HG03175 (cell line): ENCODE measurements at regions not wholly inside any gene's neighbourhood (a gene's known extent, or its start where the extent isn't known, plus 50 kb on each side); places are given as distances from the start of the nearest gene placed in this dataset.

Source experiments
- ATAC-seq: cut with Tn5 transposase; IDR thresholded peaks from one replicate; pipeline ENCODE4 v1.9.1; 2021; ENCODE audit warnings: mild to moderate bottlenecking, moderate library complexity; ENCODE audit not compliant: unreplicated experiment

GRCh38 chr12:77433799-77434198, 368.4 kb upstream of the E2F7 start:
- no peak for ATAC-seq

DNA sequence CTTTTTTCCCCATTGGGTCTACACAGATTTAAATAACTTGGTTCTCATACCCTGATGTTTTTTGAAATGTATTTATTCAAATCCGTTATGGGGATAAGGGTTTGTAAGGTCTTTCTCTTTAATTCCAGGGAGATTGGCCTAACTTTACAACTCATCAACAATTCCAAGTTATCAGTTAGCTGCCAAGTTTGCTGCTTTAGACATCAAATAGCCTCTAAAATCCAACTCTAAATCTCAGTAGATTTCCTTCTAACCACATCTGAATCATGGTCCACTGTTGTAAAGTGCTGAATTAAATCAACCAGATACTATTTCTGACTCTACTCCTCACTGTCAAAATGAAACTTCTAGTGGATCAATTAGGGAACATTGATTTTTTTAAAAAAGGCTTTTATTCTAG, 364.1 kb upstream of the E2F7 start:
- no peak for ATAC-seq

DNA sequence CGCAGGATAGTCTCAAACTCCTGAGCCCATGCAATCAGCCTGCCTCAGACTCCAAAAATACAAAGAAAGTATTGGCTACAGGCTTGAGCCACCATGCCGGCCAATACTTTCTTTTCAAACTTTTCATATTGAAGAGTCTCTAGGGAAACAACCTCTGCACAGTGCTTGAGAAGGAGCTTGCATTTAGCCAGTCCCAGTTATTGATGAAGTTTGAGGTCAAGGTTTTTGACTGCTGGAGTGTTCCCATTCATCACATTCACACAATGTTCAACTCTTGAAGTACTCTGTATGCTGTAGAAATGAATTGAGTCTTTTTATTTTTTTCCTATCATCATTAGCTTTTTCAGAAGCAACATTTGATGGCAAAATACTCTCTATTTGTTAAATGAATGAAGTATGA, 355.8 kb upstream of the E2F7 start:
- ATAC-seq = no peak

DNA sequence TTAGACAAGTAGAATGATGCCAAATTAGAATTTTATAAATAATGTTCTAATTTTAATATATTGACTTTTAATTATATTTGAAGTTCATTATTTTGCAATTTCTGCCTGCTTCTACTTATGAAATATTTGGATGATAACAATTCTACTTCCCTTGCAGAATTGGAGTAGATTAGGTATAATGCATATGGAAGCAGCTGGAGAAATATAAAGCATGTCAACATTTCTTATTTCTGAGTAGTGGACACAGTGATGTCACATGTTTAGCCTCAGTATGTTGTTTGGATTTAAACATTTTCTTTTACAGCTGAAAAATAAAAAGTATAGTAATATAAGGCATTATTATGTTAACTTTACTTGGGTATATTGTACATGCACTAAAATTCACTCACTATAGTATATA, 344.2 kb upstream of the E2F7 start:
- ATAC-seq = no peak

DNA sequence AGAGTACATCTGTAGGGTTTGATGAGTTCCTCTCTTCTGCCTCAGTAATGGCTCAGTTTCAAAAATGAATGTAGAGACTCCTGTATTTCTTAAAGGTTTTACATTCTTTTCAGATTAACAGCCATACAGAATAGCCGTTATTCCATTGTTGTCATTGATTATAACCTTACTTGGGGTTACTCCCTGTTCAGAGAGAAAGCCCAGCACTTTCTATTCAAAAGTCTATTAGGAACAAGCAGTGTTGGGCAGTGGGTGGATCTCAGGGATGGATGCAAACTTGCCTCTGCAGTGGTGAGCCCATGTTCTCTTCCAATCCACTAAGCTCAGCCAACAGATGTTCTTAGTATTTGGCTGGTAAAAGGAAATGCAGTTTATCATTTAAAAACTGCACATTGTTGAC, 342.6 kb upstream of the E2F7 start:
- no peak for ATAC-seq

DNA sequence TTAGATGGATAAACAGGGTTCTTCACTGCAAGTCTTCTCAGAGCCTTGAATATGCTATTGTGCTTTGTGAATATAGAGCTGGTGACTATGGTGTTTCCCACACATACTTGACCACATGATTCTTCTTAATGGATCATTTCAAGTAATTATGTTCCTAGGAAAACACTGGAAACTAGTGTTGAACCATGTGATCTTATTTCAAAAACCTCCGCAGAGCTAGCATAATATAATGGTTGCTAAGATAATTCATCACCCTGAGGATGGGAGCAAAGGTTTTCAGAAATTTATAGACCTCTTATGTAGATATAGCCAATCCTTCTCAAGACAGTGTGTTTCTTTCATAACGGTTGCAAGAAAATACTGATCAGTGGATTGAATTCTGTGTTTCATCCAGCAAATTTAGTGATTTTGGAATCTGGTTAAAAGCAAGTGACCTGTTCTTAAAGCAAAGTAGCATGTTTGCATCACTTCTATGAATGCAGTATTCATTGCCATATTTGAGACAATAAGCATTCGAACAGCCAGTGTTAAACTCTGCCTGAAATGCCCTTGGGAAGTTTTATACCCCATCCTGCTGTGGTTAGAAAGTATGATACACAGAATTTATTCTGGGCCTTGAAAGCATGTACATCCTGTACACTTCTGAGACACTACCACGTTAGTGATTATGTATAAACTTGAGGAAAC, 341.0 kb upstream of the E2F7 start:
- ATAC-seq = no peak

GRCh38 chr12:77402716-77403115, 337.3 kb upstream of the E2F7 start:
- ATAC-seq = no peak

GRCh38 chr12:77401770-77402081, 336.4 kb upstream of the E2F7 start:
- no peak for ATAC-seq

DNA sequence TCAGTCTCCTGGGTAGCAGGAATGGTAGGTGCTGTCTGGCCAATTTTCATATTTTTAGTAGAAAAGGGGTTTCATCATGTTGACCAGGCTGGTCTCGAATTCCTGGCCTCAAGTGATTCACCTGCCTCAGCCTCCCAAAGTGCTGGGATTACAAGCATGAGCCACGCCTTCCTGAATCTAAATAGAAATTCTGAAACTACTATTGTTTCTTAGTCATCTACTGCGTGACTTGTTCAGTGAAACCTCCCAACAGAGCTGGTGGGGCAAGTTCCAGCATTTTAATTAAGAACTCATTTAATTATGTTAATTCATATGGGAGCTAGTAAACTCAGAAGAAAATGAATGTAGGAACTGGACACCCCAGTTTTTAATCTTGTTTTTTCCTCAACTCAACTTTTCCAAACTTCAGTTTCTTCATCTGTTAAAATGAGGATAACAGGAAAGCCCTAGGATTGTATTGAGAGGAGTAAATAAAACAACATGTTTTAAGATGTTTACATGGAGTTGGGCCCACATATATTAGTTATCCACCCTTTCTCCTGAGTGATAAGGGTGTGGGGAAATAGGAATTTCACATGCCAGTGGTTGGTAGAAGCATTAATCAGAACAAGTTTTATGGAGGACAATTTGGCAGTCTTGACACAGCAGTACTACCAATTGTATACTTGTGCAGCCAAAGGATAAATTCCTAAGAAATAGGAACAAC, 335.8 kb upstream of the E2F7 start:
- no peak for ATAC-seq

DNA sequence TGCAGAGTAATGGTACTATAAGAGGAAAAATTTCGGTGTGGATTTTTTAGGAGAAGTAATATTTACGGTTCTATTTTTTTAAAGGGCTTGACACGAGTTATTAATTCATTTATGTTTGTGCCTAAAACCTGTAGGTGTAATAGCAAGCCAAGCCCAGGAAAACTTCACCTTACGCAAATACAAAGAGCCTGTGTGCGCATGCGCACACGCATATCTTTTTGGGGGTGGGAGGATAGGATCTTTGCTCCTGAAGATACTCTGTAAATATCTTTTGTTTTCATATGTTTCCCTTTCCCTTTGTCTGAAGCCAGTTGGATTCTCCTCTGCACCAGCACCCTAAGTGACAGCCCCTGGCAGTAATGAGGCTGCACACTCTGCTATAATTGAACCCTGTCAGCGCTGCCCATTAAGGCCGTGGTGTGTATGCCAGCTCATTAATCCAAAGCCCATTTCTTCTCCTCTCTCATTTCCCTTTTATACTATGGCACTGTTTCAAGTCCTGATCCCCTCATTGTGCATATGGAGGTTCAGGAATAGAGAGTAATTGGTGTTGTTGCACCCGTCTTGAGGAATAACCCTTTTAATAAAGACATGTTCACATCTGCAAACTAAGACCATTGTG, 327.2 kb upstream of the E2F7 start:
- ATAC-seq = no peak

DNA sequence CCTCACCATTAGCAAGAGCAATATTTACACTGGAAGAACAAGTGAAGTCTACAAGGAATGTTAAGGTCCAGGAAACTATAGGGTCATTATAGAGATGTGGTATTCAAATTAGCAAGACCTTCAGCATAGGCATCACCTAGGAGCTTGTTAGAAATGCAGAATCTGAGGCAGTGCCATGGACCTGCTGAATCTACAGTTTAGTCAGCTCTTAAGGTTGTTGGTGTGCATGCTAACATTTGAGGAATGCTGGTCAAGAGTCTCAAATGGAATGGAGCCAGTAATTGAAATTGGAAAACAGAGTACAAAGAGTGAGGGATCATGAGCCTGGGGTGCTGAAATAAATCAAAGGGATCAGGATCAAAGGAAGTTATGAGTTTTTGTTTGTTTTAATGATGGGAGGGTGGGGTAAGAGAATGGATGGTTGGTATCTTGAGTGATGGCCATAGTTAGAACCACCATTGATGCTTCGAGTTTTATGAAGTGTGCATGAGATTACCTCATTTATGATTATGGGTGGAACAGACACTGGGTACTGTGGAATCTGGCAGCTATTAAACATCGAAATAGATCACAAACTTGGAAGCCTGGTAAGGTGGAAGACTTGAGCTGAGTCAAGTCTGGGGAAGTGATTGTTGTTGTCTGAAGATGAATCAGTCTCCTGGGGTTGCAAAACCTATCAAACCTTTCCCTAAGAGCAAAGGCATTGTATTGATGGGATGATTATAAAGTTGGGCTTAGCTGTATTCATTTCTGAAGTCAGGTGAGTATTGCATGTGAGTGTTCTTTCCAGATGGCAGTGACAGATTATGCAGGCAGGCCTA, 323.3 kb upstream of the E2F7 start:
- no peak for ATAC-seq

GRCh38 chr12:77387671-77388070, 322.3 kb upstream of the E2F7 start:
- ATAC-seq = no peak

DNA sequence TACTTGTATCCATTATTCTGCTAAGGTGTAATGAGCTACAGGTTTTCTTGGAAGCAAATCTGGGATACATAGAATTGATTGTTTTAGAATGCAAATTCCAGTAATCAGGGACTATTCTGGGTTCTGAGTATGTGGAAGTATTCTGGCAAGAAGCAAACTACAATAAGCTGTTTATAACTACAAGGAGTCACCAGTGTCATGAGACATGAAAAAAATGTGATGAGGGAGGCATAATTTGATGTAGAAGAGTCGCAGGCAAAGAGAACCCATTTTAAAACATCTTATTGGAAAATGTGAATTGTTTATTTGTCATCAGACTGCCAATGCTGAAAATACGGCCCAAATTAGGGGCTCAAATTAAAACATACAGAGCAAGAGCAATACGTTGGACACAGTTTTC, 321.8 kb upstream of the E2F7 start:
- ATAC-seq = no peak

- no peak for ATAC-seq
Measured at GRCh38 chr12:77384941-77385340, 319.6 kb upstream of the E2F7 start.

DNA sequence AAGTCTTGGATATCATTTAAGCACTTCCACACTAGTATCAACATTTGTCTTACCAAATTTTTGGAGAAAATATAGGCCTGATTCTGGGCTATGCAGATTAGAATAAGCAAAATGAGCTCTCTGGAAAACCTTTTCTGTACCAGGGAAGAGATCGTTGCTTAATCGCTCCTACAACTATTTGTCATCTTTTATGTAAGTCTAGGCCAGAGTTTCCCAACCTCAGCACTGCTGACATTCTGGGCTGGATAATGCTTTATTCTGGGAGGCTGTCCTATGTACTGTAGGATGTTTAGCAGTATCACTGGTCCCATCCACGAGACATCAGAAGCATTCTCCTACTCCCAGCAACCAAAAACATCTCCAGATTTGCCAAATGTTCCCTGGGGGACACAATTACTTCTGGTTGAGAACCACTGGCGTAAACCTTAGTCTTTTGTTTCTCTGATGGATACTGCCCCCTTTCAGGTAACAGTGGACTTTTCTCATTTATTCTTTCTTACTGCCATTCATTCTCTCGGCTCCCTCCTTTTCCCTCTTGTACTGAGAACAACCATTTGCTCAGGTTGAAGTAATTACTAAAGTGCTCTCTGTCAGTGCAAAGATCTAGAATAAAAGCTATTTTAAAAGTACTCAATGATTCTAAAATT, 316.9 kb upstream of the E2F7 start:
- no peak for ATAC-seq

DNA sequence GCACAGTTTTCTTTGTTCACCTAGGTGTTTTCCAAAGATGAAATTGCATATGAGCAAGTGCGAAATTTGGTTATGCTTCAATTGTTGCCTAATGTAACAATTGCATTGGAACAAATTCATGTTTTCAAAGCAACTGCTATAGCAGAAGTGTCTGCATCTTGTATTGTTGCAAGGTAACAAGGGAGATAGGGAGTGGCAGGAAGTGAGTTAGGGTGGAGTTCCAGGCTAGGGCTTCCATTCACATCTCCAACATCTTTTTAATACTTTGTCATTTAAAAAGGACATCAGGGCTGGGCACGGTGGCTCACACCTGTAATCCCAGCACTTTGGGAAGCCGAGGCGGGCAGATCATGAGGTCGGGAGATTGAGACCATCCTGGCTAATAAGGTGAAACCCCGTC, 312.3 kb upstream of the E2F7 start:
- ATAC-seq = no peak

GRCh38 chr12:77377116-77377515, 311.7 kb upstream of the E2F7 start:
- ATAC-seq = no peak

GRCh38 chr12:77374673-77375072, 309.3 kb upstream of the E2F7 start:
- no peak for ATAC-seq

DNA sequence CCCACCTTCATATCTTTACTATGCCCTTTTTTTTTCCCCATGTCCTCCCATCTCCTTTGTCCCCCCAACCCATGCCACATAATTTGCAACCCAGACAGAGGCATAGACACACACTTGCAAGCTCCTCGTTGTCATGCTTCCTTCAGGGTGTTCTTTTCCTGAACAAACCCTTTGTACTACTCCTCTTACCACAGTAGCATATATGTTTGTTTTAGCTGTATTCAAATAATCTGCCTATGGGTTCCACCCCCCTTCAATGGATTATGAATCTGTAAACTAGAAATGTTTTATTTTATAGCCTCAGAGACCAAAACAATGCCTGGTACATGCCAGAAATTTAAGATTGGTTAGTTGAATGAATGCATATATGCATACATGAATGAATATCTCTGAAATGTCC, 307.1 kb upstream of the E2F7 start:
- no peak for ATAC-seq

- no peak for ATAC-seq
Measured at GRCh38 chr12:77372026-77372425, 306.7 kb upstream of the E2F7 start.

- ATAC-seq = no peak
Measured at GRCh38 chr12:77368379-77368778, 303.0 kb upstream of the E2F7 start.
